ENCODE measurements at regions not wholly inside any gene's neighbourhood (a gene's known extent, or its start where the extent isn't known, plus 50 kb on each side); places are given as distances from the start of the nearest gene placed in this dataset.

DNA sequence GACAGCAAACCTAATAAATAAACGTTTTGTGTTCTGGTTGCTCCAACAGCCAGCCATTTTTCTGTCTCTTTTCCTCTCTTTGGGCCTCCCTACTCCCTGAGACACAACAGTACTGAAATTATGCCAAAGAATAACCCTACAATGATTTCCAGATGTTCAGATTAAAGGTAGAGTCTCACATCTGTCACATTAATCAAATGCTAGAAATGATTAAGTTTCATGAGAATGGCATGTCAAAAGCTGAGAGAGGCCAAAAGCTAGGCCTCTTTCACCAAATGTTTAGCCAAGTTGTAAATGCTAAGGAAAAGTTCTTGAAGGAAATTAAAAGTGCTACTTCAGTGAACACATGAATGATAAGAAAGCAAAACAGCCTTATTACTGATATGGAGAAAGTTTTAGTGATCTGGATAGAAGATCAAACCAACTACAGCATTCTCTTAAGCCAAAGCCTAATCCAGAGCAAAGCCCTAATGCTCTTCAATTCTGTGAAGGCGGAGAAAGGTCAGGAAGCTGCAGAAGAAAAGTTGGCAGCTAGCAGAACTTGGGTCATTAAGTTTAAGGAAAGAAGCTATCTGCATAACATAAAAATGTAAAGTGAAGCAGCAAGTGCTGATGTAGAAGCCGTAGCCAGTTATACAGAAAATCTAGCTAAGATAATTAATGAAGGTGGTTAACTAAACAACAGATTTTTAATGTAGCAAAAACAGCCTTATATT is 182.1 kb upstream of the NUDT6 start:
- peak; percentile 16 for DNase-seq

DNA sequence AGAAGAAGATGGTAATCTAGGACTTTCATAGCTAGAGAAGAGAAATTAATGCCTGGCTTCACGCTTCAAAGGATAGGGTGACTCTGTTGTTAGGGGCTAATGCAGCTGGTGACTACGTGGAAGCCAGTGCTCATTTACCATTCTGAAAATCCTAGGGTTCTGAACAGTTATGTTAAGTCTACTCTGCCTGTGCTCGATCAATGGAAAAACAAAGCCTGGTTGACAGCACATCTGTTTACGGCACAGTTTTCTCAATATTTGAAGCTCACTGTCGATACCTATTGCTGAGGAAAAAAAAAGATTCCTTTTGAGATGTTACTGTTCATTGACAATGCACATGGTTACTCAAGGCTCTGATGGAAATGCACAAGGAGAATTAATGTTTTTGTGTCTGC is 182.6 kb upstream of the NUDT6 start:
- DNase-seq = no peak

DNA sequence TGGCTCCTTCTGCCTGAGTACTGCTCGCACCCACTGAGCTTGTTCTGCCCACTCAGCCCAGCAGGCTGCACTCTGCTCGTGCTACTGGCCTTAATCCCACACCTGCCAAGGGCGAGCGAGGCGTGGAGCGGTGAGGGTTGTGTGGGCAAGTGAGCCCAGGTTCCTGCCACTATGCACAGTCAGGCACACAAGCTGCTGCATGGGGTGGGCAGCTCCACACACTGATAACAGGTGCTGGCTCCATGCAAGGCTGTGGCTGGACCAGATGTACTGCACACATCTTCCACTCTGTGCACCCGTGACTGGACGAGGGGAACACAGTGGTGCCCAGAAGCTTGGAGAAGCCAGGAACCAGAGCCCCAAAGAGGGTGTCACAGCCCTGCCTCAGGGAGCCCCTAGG is 184.3 kb upstream of the NUDT6 start:
- DNase-seq = no peak

DNA sequence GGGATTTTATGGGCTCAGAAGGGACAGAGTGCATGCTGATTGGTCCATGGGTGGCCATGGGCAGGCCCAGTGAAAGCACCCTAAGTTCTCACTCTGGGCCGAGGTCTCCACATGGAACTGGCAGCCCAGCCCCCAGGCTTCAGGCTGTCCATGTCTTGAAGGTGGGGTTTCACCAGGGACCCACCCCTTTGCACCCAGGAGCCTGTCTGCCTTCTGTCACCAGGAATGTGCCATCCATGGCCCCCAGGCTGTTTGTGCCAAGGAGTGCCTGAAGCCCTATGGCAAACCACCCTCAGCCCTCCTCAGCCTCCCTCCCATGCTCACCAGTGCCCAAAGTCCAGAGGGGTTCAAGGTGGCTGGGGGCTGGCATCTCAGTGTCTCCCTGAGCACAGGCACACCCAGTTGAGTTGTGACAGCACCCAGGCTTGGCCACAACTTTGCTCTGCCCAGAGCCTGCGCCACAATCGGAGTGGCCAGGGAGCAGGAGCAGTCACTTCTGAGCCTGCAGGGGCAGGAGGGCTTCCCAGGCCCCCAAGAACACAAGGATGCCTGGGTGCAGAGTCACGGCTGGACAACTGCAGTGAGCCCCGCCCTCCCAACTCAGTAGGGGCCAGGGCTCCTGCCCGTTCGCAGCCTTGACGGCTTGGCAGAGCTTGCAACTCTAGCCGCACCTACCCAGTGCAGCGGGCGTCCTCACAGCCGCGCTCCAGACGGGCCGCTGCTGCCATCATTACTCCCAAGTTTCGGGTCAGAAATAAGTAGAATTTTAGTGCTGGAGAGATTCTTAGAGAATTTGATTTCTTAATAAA is 185.3 kb upstream of the NUDT6 start:
- DNase-seq = no peak

DNA sequence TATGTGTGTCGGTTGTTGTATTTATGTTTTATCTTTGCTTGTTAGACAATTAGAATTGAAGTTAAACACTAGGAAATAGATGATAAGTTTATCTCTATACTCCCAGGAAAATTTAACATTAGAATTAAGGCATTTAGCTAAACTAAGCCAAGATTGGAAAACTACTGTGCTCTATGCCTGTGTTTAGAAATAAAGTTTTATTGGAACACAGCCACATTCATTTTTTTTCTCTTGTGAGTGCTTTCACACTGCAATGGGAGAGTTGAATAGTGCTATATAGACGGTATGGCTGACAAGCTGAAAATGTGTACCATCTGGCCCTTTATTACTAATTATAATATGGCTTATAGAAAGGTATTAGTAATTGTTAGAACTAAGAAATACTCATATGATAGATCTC is 186.7 kb upstream of the NUDT6 start:
- DNase-seq = no peak

DNA sequence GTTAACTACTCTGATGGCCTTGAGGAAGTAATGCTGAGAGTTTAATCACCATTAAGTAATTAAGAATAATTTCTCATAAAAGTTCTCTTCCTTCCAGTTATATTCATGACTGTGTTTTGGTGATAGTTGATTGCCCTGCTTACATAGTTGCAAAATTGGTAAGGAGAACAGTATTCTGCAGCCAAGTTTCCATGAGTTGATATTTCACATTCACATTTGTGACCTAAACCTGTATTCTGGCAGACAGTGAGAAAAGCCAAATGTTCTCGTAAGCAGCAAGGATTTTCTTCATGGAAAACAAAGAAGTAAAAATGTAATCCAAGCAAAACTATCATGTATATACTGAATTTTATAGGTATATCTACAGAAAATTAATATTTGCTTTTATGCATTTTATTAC is 187.8 kb upstream of the NUDT6 start:
- no peak for DNase-seq

DNA sequence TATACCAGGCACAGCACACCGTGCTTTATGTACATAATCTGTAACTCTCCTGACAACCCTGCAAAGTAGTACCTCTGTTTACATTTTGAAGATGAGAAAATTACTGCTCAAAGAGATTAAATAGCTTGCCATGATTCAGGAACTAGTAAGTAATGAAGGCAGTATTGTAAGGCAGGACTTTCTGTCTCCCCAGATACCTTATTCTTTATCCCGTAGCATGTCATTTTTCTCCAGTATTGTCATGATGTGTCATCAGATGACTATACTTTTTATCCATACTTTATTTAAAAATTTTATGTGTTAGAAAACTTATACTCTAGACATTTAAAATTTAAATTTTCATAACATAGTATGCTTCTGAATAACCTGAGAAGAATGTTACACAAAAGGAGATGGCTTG is 188.3 kb upstream of the NUDT6 start:
- peak; percentile 24 for DNase-seq

DNA sequence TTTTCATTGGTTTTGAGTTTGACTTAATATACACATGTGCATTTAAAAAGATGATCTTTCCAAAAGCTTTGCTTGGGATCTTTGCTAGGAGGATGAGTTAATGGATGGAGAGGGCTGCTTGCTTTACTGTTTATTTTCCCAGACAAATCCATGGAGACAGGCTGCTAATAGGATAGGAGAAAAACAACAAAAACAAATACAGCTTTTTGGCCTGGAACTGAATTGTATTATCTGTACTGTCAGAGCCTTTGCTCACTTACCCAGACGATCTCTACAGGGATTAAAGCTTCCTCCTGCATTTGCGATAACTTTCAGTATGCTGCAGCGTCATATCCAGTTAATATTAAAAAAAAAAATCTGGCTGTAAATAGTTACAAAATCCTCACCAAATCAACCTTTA is 190.8 kb upstream of the NUDT6 start:
- DNase-seq = no peak

DNA sequence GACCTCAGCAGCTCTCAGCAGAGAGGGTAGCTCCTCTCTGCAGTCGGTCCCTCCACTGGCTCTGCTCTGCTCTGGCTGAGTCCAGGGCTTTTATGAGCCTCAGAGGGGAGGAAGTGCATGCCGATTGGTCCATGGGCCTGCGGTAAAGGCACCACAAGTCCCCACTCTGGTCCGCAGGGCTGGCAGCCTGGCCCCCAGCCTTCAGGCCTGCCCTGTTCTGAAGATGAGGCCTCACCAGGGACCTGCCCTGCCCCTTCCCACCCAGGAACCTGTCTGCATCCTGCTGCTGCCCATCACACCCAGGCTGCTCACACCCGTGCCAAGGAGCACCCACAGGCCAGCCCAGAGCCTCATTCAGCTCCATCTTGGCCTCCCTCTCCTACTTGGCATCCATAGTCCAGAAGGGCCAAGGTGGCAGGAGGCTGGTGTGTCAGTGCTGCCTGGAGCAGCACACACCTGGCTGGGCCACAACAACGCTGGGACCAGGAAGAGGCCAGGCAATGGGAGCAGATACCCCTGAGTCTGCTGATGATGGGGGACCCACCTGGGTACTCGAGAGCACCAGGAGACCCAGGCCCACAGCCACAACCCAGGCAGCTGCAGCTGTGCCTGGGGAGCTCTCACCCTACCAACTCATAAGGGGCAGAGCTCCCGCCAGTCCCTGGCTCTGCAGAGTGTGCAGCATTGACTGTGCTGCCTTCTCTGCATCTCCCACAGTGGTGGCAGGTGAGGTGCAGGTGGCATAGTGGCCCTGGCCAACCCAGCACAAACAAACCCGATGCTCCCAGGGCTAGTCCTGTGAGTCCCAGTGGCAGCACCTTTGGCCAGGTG is 191.9 kb upstream of the NUDT6 start:
- DNase-seq = no peak

DNA sequence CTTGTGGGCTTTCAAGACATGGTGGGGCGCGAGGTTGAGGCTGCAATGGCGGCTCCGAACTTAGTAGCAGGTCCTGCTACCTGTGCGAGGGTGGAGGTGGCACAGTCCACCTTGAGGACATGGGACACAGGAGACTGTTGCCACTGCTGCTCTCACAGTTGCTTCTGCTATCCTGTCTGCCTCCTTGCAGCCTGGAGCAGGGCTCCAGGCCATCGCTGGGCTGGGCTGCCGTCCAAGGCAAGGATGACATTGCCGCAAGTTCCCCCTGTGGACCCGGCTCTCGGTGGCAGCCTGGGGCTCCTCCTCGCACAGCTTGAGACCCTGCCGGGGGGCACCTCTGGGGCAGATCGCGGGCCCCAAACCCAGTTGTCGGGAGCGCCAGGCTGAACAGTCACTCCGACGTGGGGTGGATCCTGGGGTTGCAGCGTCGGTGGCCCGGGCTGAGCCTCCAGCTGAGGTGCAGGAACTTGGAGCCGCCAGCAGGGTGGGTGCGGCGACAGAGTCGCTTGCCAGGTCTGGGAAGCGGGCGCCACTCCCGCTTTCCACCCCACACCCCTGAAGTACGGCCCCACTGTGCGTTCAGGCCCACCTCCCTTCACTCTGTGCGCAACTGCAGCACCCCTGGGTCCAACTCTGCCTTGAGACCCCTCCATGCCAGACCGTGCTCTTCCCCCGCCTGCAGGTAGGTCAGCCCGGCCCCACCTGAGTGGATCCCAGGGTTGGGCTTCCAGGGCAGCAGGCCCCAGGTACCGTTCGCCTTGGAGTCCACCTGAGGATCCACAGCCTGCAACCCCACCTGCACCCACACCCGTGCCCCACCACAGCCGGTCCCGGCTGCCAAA is 192.7 kb upstream of the NUDT6 start:
- no peak for DNase-seq

DNA sequence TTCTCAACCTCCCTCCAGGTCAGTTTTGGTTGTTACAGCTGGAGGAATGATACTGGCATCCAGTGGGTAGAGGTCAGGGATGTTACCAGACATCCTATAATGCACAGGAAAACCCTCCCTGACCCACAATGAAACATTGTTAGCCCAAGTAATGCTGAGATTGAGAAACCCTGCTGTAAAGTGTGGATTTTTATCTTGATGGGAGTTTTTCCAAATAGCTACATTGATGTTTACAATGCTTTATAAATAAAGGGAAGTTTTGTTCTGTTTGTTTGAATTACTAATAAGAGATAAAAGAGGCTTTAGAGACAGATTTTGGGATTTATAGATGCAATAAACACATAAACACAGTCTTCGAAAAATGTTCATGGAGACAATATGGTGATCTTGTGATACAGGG is 194.0 kb upstream of the NUDT6 start:
- no peak for DNase-seq

DNA sequence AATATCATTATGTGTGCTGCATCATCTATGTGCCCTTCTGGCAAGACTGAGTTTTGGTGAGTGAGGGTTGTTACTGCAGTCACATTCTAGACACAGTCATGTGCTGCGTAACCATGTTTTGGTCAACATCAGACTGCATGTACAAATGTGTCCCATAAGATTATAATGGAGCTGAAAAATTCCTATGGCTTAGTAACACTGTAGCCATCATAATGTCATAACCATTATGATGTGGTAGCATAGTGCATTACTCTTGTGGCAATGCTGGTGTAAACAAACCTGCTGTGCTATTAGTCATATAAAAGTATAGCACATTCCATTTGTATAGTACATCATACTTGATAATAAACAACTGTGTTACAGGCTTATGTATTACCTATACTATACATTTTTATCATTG is 198.1 kb upstream of the NUDT6 start:
- peak; percentile 81 for DNase-seq

DNA sequence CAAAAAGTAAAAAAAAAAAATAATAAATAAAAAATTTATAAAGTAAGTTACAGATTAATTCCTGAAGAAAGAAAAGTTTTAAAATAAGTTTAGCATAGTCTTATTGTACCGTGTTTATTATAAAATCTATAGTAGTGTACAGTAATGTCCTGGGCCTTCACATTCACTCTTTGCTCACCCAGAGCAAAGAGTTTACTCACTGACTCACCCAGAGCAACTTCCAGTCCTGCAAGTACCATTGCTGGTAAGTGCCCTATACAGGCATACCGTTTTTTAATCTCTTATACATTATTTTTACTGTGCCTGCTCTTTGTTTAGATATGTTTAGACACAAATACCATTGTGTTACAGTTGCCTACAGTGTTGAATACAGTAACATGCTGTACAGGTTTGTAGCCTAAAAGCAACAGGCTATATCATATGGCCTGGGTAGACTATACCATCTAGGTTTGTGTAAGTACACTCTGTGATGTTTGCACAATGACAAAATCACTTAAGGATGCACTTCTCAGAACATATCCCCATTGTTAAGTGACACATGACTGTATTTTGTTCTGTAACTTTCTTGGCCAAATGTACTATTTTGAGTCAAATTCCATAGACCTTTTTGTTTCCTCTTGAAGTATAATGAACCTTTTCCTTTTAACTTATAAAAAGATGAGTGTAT is 199.0 kb upstream of the NUDT6 start:
- peak; percentile 53 for DNase-seq

DNA sequence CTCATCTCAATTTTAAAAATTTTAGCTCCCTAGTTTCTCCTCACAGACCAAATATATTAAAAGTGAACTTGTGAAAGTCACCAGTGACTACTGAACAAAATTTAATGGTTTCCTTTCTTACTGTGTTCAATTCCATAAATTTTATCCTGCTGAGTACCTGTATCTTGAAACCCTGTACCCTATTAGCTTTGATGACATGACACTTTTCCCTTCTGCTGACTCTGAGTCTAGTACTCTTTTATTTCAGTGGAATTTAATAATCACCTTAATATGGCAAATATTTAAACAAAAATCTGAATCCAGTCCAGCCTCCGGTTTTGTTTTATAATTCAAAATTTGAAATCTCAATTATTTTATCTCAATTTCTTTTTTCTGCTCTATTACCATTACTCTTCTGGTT is 203.1 kb upstream of the NUDT6 start:
- DNase-seq = no peak

DNA sequence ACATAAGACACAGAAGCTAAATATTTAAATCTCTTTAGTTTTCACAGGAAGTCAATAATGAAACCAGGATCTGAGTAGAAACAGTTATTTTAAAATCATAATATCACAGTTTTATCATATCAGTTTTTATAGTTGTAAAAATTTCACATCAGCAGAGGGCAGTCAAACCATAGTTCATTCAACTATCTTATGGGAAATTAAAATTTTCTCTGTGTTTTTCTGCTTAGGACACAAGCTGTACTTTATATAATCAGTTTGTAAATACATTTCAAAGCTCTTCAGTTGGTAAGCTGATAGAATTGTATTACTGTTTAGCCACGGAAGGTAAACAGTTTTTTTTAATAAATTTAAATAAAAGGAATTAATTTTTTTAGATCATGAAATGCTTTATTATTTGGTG is 204.8 kb upstream of the NUDT6 start:
- no peak for DNase-seq

DNA sequence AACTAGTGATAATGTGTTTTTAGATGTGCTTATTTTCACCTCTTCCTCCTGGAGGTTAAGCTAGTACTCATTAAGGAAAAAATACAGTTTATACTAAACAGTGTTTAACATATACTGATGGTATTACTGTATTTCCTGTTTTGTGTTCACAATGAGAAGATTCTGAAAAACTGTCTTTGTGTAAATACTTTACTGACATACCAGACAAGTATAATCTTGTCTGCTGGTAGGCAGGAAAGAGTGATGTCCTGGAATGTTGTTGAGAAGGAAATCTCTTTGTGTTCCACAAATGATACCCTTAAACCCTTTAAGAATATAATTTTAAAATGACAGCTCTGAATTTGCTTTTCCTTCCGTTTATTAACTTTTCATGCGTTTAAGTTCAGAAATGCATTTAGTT is 205.5 kb upstream of the NUDT6 start:
- DNase-seq = no peak

DNA sequence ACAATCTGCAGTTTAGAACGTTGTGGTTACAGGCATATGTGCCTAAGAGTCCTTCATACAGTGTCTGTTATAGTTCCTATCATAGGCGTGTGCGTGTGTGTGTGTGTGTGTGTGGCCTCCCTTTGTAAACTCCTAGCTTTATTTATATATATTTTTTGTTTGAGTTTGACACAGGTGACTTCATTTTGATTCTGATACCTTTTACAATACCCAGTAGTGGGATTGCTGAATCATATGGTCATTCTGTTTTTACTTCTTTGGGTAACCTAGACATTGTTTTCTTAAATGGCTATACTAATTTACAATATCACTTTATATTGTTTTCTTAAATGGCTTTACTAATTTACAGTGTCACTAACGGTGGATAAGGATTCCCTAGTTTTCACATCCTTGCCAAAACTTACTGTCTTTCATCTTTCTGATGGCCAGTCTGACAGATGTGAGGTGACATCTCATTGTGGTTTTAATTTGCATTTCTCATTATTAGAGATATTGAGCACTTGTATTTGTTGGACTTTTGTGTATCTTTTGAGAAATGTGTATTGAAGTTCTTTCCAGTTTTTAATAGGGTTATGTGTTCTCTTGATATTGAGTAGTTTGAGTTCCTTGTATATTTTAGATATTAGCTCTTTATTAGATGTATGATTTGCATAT is 211.1 kb upstream of the NUDT6 start:
- no peak for DNase-seq

DNA sequence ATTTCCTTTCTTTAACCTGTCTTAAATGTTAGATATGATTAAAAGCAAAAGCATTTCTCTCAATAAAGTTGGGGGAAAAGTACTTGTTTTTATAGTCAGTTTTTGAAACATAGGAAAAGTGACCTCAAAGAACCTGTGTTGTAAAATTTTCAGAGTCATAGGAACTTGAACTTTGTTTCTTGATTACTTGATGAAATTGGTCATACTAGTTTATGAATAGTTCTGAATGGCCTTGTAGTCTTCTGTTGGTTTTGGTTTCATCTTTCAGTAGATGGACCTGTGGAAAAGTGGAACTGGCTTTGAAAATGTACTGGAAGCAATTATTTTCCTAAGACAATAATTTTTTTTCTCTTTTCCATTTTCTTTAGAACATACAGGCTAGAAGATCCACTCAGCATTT is 222.2 kb upstream of the NUDT6 start:
- DNase-seq = no peak

DNA sequence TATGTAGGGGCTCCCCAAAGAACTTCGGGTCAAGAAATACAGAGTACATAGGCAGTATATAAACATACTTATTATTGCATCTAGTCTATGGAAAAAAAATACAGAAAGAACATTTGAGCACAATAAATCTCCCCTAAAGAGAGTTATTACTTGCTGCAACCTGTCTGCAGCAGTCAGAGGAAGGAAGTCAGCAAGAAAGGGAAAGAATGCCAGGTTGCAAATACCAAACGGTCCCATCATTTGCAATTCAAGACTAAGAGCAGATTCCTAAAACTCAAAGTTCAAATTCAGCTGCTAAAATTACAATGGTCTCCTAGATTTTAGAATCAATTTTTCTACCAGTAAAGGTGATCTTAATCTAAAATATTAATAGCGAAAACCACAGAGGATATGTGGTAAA is 236.2 kb upstream of the NUDT6 start:
- DNase-seq = no peak

DNA sequence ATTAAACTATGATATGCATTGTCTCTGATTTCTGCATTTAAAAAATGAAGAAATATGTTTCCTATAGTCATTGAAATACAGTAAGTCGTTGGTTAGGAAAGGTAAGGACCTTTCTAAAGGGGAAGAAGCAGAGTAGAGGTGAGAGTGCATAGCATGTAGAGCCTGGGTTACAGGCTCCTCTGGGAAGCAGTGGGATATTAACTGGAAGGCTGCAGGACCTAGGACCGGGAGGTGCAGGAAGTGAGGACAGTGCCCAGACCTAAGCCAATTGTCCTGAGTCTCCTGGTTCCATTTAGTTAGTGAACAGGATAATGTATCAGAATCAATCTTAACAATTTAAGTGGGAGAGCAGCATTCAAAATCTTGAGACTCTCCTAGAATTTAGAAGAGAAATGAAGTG is 237.1 kb upstream of the NUDT6 start:
- DNase-seq = no peak

DNA sequence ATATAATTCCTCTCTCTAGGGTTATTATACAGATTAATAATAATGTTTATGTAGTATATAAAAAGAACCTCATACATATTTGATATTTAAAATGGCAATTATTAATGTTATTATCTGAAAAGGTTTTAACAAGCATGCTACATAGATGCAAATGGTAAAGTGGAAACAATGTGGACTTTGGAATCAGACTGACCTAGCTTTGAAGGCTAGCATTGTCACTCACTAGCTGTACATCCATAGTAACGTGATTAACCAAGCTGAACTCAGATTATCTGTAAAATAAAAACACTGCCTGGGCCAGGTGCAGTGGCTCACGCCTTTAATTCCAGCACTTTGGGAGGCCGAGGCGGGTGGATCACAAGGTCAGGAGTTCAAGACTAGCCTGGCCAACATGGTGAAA is 233.7 kb upstream of the SPRY1 start:
- no peak for DNase-seq

DNA sequence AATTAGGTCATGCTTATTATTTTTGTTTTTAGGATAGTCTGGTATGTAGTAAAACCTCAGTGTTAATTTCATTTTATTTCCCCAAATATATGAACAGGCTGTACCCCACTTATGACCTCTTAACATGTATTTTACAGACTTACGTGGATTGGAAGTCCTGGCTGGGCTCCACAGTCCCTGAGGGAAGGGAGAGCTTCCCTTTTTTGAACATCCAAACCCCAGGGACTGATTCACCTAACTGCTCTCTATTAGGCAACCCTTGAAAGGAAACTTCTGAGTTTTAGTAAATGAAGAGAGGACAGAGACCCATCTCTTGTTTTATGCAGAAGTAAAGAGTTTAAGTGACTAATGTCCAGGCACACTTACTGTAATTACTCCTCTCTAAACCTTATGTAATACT is 233.1 kb upstream of the SPRY1 start:
- no peak for DNase-seq

Data from HCEC 1CT (cell line).